Activated T-helper 2 cell treated with anti-CD3 and anti-CD28 coated beads, Interferon-gamma antibody, Interleukin-2, Interleukin-4, amounts not matched to agents 10 μg/mL and 5 μg/mL and 100 μg/mL, durations not matched to agents 14 hours and 24 hours and 36 hours (primary cell): ENCODE measurements at regions not wholly inside any gene's neighbourhood (a gene's known extent, or its start where the extent isn't known, plus 50 kb on each side); places are given as distances from the start of the nearest gene placed in this dataset.

ENCODE experiments used
- DNase-seq: peaks from one replicate; pipeline ENCODE4 v3.0.0; 2021; ENCODE audit warnings: low spot score
- H3K27ac Mint-ChIP-seq: one replicate; pipeline ENCODE4 v1.8.0; 2021; ENCODE audit warnings: mixed read lengths
- H3K27me3 Mint-ChIP-seq: one replicate; pipeline ENCODE4 v1.8.0; 2021; ENCODE audit warnings: low read depth, mixed read lengths
- H3K36me3 Mint-ChIP-seq: one replicate; pipeline ENCODE4 v1.8.0; 2021; ENCODE audit warnings: low read depth, mixed read lengths
- H3K4me1 Mint-ChIP-seq: one replicate; pipeline ENCODE4 v1.8.0; 2021; ENCODE audit warnings: low read depth, mixed read lengths
- H3K4me3 Mint-ChIP-seq: one replicate; pipeline ENCODE4 v1.8.0; 2021; ENCODE audit warnings: low read depth, mild to moderate bottlenecking, moderate library complexity, mixed read lengths
- H3K9me3 Mint-ChIP-seq: one replicate; pipeline ENCODE4 v1.8.0; 2021; ENCODE audit warnings: mixed read lengths
- intact Hi-C: fragments of 100-400 bp; cut with micrococcal nuclease; formaldehyde crosslinking; loops from one replicate; pipeline ENCODE4 v1.15.1; 2023

GRCh38 chr18:51279367-51279984 is 82.0 kb upstream of the MEX3C start:
- Mint-ChIP-seq H3K27ac (no peak overlapping the region), H3K9me3 (no peaks in the 10 kb centered on the region), H3K4me3 (no peak overlapping the region), H3K27me3 (peaks cover 5% of the 10 kb centered on the region), H3K4me1 (no peaks in the 10 kb centered on the region), H3K36me3 (no peaks in the 10 kb centered on the region)
- DNase-seq = no peak
- intact Hi-C loops = no loop called here

GRCh38 chr18:51287818-51288508 is 90.5 kb upstream of the MEX3C start:
- Mint-ChIP-seq H3K4me3 (no peak overlapping the region), H3K4me1 (no peaks in the 10 kb centered on the region), H3K9me3 (peaks cover 11% of the 10 kb centered on the region), H3K27ac (no peak overlapping the region), H3K27me3 (peaks cover under 1% of the 10 kb centered on the region), H3K36me3 (no peaks in the 10 kb centered on the region)
- DNase-seq = no peak
- intact Hi-C loops = no loop called here

GRCh38 chr18:51288582-51288981 is 91.1 kb upstream of the MEX3C start:
- no peaks in the 10 kb centered on the region for H3K36me3 Mint-ChIP-seq

GRCh38 chr18:51290860-51291259 is 93.4 kb upstream of the MEX3C start:
- Mint-ChIP-seq H3K27ac (no peak overlapping the region), H3K4me1 (no peaks in the 10 kb centered on the region), H3K27me3 (no peaks in the 10 kb centered on the region), H3K9me3 (peaks cover 11% of the 10 kb centered on the region), H3K4me3 (no peak overlapping the region), H3K36me3 (no peaks in the 10 kb centered on the region)
- intact Hi-C loops = no loop called here
- no peak for DNase-seq

More at GRCh38 chr18:51288582-51288981, 91.1 kb upstream of the MEX3C start:
- H3K27ac Mint-ChIP-seq = no peak overlapping the region
- H3K9me3 Mint-ChIP-seq = peaks cover 11% of the 10 kb centered on the region
- H3K27me3 Mint-ChIP-seq = no peaks in the 10 kb centered on the region
- intact Hi-C loops = no loop called here
- no peak overlapping the region for H3K4me3 Mint-ChIP-seq
- no peaks in the 10 kb centered on the region for H3K4me1 Mint-ChIP-seq
- no peak for DNase-seq

GRCh38 chr18:51300912-51301311 is 103.4 kb upstream of the MEX3C start:
- no peaks in the 10 kb centered on the region for H3K4me1 Mint-ChIP-seq
- intact Hi-C loops = no loop called here
- H3K27ac Mint-ChIP-seq = no peak overlapping the region
- H3K9me3 Mint-ChIP-seq = peaks cover 2% of the 10 kb centered on the region
- H3K4me3 Mint-ChIP-seq = no peak overlapping the region
- no peak for DNase-seq
- H3K36me3 Mint-ChIP-seq = no peaks in the 10 kb centered on the region
- H3K27me3 Mint-ChIP-seq = peaks cover 8% of the 10 kb centered on the region

- no peak for DNase-seq
- intact Hi-C loops = no loop called here
- H3K27me3 Mint-ChIP-seq = peaks cover 13% of the 10 kb centered on the region
- no peak overlapping the region for H3K27ac Mint-ChIP-seq
- no peak overlapping the region for H3K4me3 Mint-ChIP-seq
- H3K36me3 Mint-ChIP-seq = no peaks in the 10 kb centered on the region
- peaks cover 6% of the 10 kb centered on the region for H3K9me3 Mint-ChIP-seq
- no peaks in the 10 kb centered on the region for H3K4me1 Mint-ChIP-seq
Observed at GRCh38 chr18:51301376-51301775, 103.9 kb upstream of the MEX3C start.

- DNase-seq = no peak
- H3K4me1 Mint-ChIP-seq = no peaks in the 10 kb centered on the region
- H3K9me3 Mint-ChIP-seq = no peaks in the 10 kb centered on the region
- no peak overlapping the region for H3K4me3 Mint-ChIP-seq
- H3K27ac Mint-ChIP-seq = no peak overlapping the region
- intact Hi-C loops = no loop called here
- H3K36me3 Mint-ChIP-seq = no peaks in the 10 kb centered on the region
- peaks cover 3% of the 10 kb centered on the region for H3K27me3 Mint-ChIP-seq
Observed at GRCh38 chr18:51316677-51317076, 119.2 kb upstream of the MEX3C start.

- no peaks in the 10 kb centered on the region for H3K4me1 Mint-ChIP-seq
- no peaks in the 10 kb centered on the region for H3K36me3 Mint-ChIP-seq
- intact Hi-C loops = no loop called here
- H3K4me3 Mint-ChIP-seq = no peak overlapping the region
- DNase-seq = no peak
- H3K27me3 Mint-ChIP-seq = peaks cover 3% of the 10 kb centered on the region
- no peaks in the 10 kb centered on the region for H3K9me3 Mint-ChIP-seq
- H3K27ac Mint-ChIP-seq = no peak overlapping the region
Observed at GRCh38 chr18:51321696-51322095, 124.2 kb upstream of the MEX3C start.

GRCh38 chr18:51323961-51324360 is 126.5 kb upstream of the MEX3C start:
- Mint-ChIP-seq H3K4me3 (no peak overlapping the region), H3K27ac (no peak overlapping the region), H3K4me1 (no peaks in the 10 kb centered on the region), H3K27me3 (peaks cover 3% of the 10 kb centered on the region), H3K36me3 (no peaks in the 10 kb centered on the region), H3K9me3 (no peaks in the 10 kb centered on the region)
- no peak for DNase-seq
- intact Hi-C loops = no loop called here

GRCh38 chr18:51330148-51330547 is 132.7 kb upstream of the MEX3C start:
- DNase-seq = no peak
- Mint-ChIP-seq H3K4me3 (no peak overlapping the region), H3K4me1 (no peaks in the 10 kb centered on the region), H3K36me3 (no peaks in the 10 kb centered on the region), H3K9me3 (no peaks in the 10 kb centered on the region), H3K27ac (no peak overlapping the region), H3K27me3 (peaks cover 4% of the 10 kb centered on the region)
- intact Hi-C loops = no loop called here

- intact Hi-C loops = no loop called here
- no peaks in the 10 kb centered on the region for H3K4me1 Mint-ChIP-seq
- H3K27ac Mint-ChIP-seq = no peak overlapping the region
- no peak overlapping the region for H3K4me3 Mint-ChIP-seq
- no peak for DNase-seq
- peaks cover 4% of the 10 kb centered on the region for H3K27me3 Mint-ChIP-seq
- H3K9me3 Mint-ChIP-seq = no peaks in the 10 kb centered on the region
- H3K36me3 Mint-ChIP-seq = no peaks in the 10 kb centered on the region
Observed at GRCh38 chr18:51330739-51331138, 133.3 kb upstream of the MEX3C start.

- Mint-ChIP-seq H3K4me3 (no peak overlapping the region), H3K36me3 (no peaks in the 10 kb centered on the region), H3K27me3 (peaks cover 9% of the 10 kb centered on the region), H3K27ac (no peak overlapping the region), H3K4me1 (no peaks in the 10 kb centered on the region), H3K9me3 (no peaks in the 10 kb centered on the region)
- no peak for DNase-seq
- intact Hi-C loops = no loop called here
Observed at GRCh38 chr18:51337406-51337805, 139.9 kb upstream of the MEX3C start.

- Mint-ChIP-seq H3K4me1 (no peaks in the 10 kb centered on the region), H3K27me3 (peaks cover 11% of the 10 kb centered on the region), H3K9me3 (no peaks in the 10 kb centered on the region), H3K27ac (no peak overlapping the region), H3K4me3 (no peak overlapping the region), H3K36me3 (no peaks in the 10 kb centered on the region)
- intact Hi-C loops = no loop called here
- DNase-seq = no peak
Observed at GRCh38 chr18:51339856-51340255, 142.4 kb upstream of the MEX3C start.
